ENCODE measurements at regions not wholly inside any gene's neighbourhood (a gene's known extent, or its start where the extent isn't known, plus 50 kb on each side); places are given as distances from the start of the nearest gene placed in this dataset.

- no peaks in the 10 kb centered on the region for H3K27me3 ChIP-seq (replicated peaks in 1 of 4; ENCODE audit: control extremely low read depth in 1 of 4, control insufficient read depth in 3 of 4, insufficient read depth in 4 of 4, low read length in 3 of 4)
- WGBS (ENCODE audit: insufficient coverage), result 92% methylated on average over 7 of the region's 9 CpGs
- no peaks in the 10 kb centered on the region for H3K36me3 ChIP-seq (replicated peaks in 1 of 2; ENCODE audit: control extremely low read depth in 1 of 2, control insufficient read depth in 1 of 2, extremely low read depth in 1 of 2, insufficient read depth in 2 of 2, low read length in 1 of 2)
- intact Hi-C loops (cut with micrococcal nuclease), result no loop called here
- no peaks in the 10 kb centered on the region for H3K79me2 ChIP-seq (ENCODE audit: control insufficient read depth, insufficient read depth, low read length)
- H3K27me3 Mint-ChIP-seq, result peaks cover 34% of the 10 kb centered on the region
- no peak overlapping the region for H3K27ac ChIP-seq (ENCODE audit: low read length in 2 of 2)
- ChIA-PET CTCF (no interaction called here), POLR2A (no interaction called here)
- H2AFZ ChIP-seq (ENCODE audit: insufficient read depth, low read depth, low read length, poor library complexity, severe bottlenecking), result no peak overlapping the region
- no peaks in the 10 kb centered on the region for H3K9me3 Mint-ChIP-seq (ENCODE audit: insufficient read depth)
- H3K4me2 ChIP-seq (replicated peaks; ENCODE audit: low read depth, low read length, poor library complexity, severe bottlenecking), result no peak overlapping the region
- no peaks in the 10 kb centered on the region for H4K20me1 ChIP-seq (ENCODE audit: control insufficient read depth, insufficient read depth, low read length, poor library complexity, severe bottlenecking)
- H3K9me3 ChIP-seq (ENCODE audit: control extremely low read depth in 1 of 3, control insufficient read depth in 2 of 3, insufficient read depth in 1 of 3, low read length in 2 of 3), result no peaks in the 10 kb centered on the region
- no peaks in the 10 kb centered on the region for H3K4me1 ChIP-seq (ENCODE audit: control insufficient read depth in 2 of 2, insufficient read depth in 2 of 2, low read length in 2 of 2)
- H3K4me3 ChIP-seq (ENCODE audit: control extremely low read depth in 1 of 5, extremely low read depth in 1 of 5, insufficient read depth in 1 of 5, low read depth in 2 of 5, low read length in 4 of 5), result no peak overlapping the region
- H3K9ac ChIP-seq (ENCODE audit: low read length), result no peak overlapping the region
- H3K4me3 Mint-ChIP-seq, result no peak overlapping the region
- no peak for ATAC-seq (ENCODE audit: low read depth)
- TF ChIP-seq CTCF (IDR thresholded peaks at IDR 0.05), result no peak
- no peak for TF ChIP-seq EZH2 (IDR thresholded peaks at IDR 0.05; ENCODE audit: borderline replicate concordance, insufficient read depth, low read depth, low read length, poor library complexity, severe bottlenecking)
- H3K27ac Mint-ChIP-seq, result no peak overlapping the region
- DNase-seq, result no peak
- H3K4me1 Mint-ChIP-seq, result no peaks in the 10 kb centered on the region
Measured at GRCh38 chr2:120422465-120423160, 76.7 kb downstream of the INHBB start.

- CTCF ChIA-PET, result interaction anchor here (0.6 kb wide), 1 partner anchor 216 kb away, joined by 4 read pairs; no protein-coding TSS in a partner anchor
- H3K9ac ChIP-seq (ENCODE audit: low read length), result no peak overlapping the region
- H3K4me2 ChIP-seq (replicated peaks; ENCODE audit: low read depth, low read length, poor library complexity, severe bottlenecking), result no peak overlapping the region
- H2AFZ ChIP-seq (ENCODE audit: insufficient read depth, low read depth, low read length, poor library complexity, severe bottlenecking), result no peak overlapping the region
- H3K27ac ChIP-seq (ENCODE audit: low read length in 2 of 2), result no peak overlapping the region
- H3K4me3 ChIP-seq (ENCODE audit: control extremely low read depth in 1 of 5, extremely low read depth in 1 of 5, insufficient read depth in 1 of 5, low read depth in 2 of 5, low read length in 4 of 5), result no peak overlapping the region
- Mint-ChIP-seq H3K27me3 (peaks cover 37% of the 10 kb centered on the region), H3K4me1 (no peaks in the 10 kb centered on the region), H3K9me3 (ENCODE audit: insufficient read depth) (no peaks in the 10 kb centered on the region), H3K27ac (no peak overlapping the region), H3K4me3 (no peak overlapping the region)
- POLR2A ChIA-PET, result no interaction called here
- TF ChIP-seq EZH2 (IDR thresholded peaks at IDR 0.05; ENCODE audit: borderline replicate concordance, insufficient read depth, low read depth, low read length, poor library complexity, severe bottlenecking) (no peak), CTCF (IDR thresholded peaks at IDR 0.05) (no peak)
- no peaks in the 10 kb centered on the region for H3K27me3 ChIP-seq (replicated peaks in 1 of 4; ENCODE audit: control extremely low read depth in 1 of 4, control insufficient read depth in 3 of 4, insufficient read depth in 4 of 4, low read length in 3 of 4)
- intact Hi-C loops (cut with micrococcal nuclease), result no loop called here
- no peaks in the 10 kb centered on the region for H4K20me1 ChIP-seq (ENCODE audit: control insufficient read depth, insufficient read depth, low read length, poor library complexity, severe bottlenecking)
- H3K4me1 ChIP-seq (ENCODE audit: control insufficient read depth in 2 of 2, insufficient read depth in 2 of 2, low read length in 2 of 2), result no peaks in the 10 kb centered on the region
- 81% methylated on average over 6 of the region's 6 CpGs for WGBS (ENCODE audit: insufficient coverage)
- no peak for ATAC-seq (ENCODE audit: low read depth)
- DNase-seq, result no peak
- H3K36me3 ChIP-seq (replicated peaks in 1 of 2; ENCODE audit: control extremely low read depth in 1 of 2, control insufficient read depth in 1 of 2, extremely low read depth in 1 of 2, insufficient read depth in 2 of 2, low read length in 1 of 2), result no peaks in the 10 kb centered on the region
- H3K79me2 ChIP-seq (ENCODE audit: control insufficient read depth, insufficient read depth, low read length), result no peaks in the 10 kb centered on the region
- no peaks in the 10 kb centered on the region for H3K9me3 ChIP-seq (ENCODE audit: control extremely low read depth in 1 of 3, control insufficient read depth in 2 of 3, insufficient read depth in 1 of 3, low read length in 2 of 3)
Measured at GRCh38 chr2:120423167-120423943, 77.4 kb downstream of the INHBB start.

Measured in B cell (primary cell).